Panc1 (cell line): ENCODE measurements at regions not wholly inside any gene's neighbourhood (a gene's known extent, or its start where the extent isn't known, plus 50 kb on each side); places are given as distances from the start of the nearest gene placed in this dataset.

Experiments used
- ATAC-seq: fragments of 200-7000 bp; cut with Tn5 transposase; 2 replicates; pipeline ENCODE4 v1.9.1; 2020; ENCODE audit warnings: mild to moderate bottlenecking, moderate library complexity
- BruUV-seq: library from RNA; stranded (reverse); fragments of 400-500 nt; replicated peaks from 2 replicates; lab custom pipeline; 2021; lab: Mats Ljungman, UMichigan
- CTCF ChIA-PET: fragments of 300-600 bp; sonication (Branson Sonifier 250); formaldehyde crosslinking; loops from one replicate; lab custom pipeline; 2022; ENCODE audit warnings: antibody characterized with exemption; lab: Charles Lee
- POLR2A ChIA-PET: fragments of 300-600 bp; sonication (Branson Sonifier 250); formaldehyde crosslinking; loops from one replicate; lab custom pipeline; 2022; ENCODE audit warnings: antibody characterized with exemption; lab: Charles Lee
- DNase-seq: peaks from one replicate; pipeline ENCODE4 v3.0.0-alpha.2; 2010; ENCODE audit warnings: low read depth, low spot score
- H3K27ac ChIP-seq: 2 replicates; pipeline ENCODE4 v1.5.1; 2011; ENCODE audit warnings: mild to moderate bottlenecking, low read length, inconsistent platforms
- H3K27me3 ChIP-seq: fragments of 200-500 bp; sonication (Bioruptor generic); 2 replicates; pipeline ENCODE4 v1.6.0; 2014; ENCODE audit warnings: low read length, inconsistent platforms; ENCODE audit not compliant: control insufficient read depth, insufficient read depth
- H3K36me3 ChIP-seq: fragments of 200-500 bp; sonication (Bioruptor generic); 2 replicates; pipeline ENCODE4 v1.5.1; 2014; ENCODE audit warnings: inconsistent platforms, mild to moderate bottlenecking, low read length, moderate library complexity; ENCODE audit not compliant: control insufficient read depth, insufficient read depth
- H3K4me1 ChIP-seq: 2 replicates; pipeline ENCODE4 v1.5.1; 2011; ENCODE audit warnings: inconsistent platforms, mild to moderate bottlenecking, low read length, moderate library complexity; ENCODE audit not compliant: control insufficient read depth, insufficient read depth
- H3K4me3 ChIP-seq, 2 experiments: 2 replicates each; pipeline ENCODE4 v1.5.1; 2011 to 2012; ENCODE audit warnings: low read depth in 2 of 2, low read length in 2 of 2, mild to moderate bottlenecking in 2 of 2, inconsistent platforms in 1 of 2, moderate library complexity in 1 of 2
- H3K9me3 ChIP-seq: fragments of 200-500 bp; sonication (Bioruptor generic); 2 replicates; pipeline ENCODE4 v1.5.1; 2014; ENCODE audit warnings: low read depth, mild to moderate bottlenecking, inconsistent platforms, low read length, moderate library complexity; ENCODE audit not compliant: control insufficient read depth, insufficient read depth
- CTCF ChIP-seq: fragments of 450-650 bp; IDR thresholded peaks from 2 replicates; pipeline ENCODE4 v1.5.1; 2017; ENCODE audit warnings: mild to moderate bottlenecking
- POLR2AphosphoS5 ChIP-seq: IDR thresholded peaks from 2 replicates; pipeline ENCODE4 v1.6.1; 2012; ENCODE audit warnings: mild to moderate bottlenecking, low read depth, low read length, moderate library complexity
- REST ChIP-seq, 2 experiments: IDR thresholded peaks; 2 replicates each; pipeline ENCODE4 v1.6.1; 2011 to 2012; ENCODE audit warnings: low read depth in 2 of 2, control low read depth in 1 of 2, low read length in 1 of 2, mild to moderate bottlenecking in 1 of 2, moderate library complexity in 1 of 2; ENCODE audit not compliant: insufficient read depth in 1 of 2
- SIN3A ChIP-seq: IDR thresholded peaks from 2 replicates; pipeline ENCODE4 v1.6.1; 2012; ENCODE audit warnings: low read depth, mild to moderate bottlenecking, low read length, moderate library complexity, borderline replicate concordance; ENCODE audit not compliant: insufficient read depth
- TCF7L2 ChIP-seq: IDR thresholded peaks from 2 replicates; pipeline ENCODE4 v1.6.1; 2011; ENCODE audit warnings: mild to moderate bottlenecking, low read depth, low read length, inconsistent platforms
- in situ Hi-C: cut with HindIII; loops from 2 replicates; pipeline ENCODE4 v1.10.0; 2016; ENCODE audit warnings: low sequenced_read_pairs, low pct_unique_long_range_greater_than_20kb
- intact Hi-C: fragments of 100-400 bp; cut with micrococcal nuclease; formaldehyde crosslinking; loops from one replicate; pipeline ENCODE4 v1.10.0; 2022; ENCODE audit not compliant: unreplicated experiment

GRCh38 chr4:74670583-74670982 is 123.7 kb downstream of the BTC start:
- ATAC-seq (no peak; the same call in 1 of the 2 replicates), DNase-seq (no peak)
- ChIA-PET POLR2A (no interaction called here), CTCF (no interaction called here)
- Histone ChIP-seq H3K27me3 (no peaks in the 10 kb centered on the region), H3K4me3 (no peak overlapping the region), H3K36me3 (no peaks in the 10 kb centered on the region), H3K9me3 (no peaks in the 10 kb centered on the region), H3K27ac (no peak overlapping the region), H3K4me1 (no peaks in the 10 kb centered on the region)
- in situ Hi-C loops, result no loop called here
- intact Hi-C loops, result loop anchor here (2.0 to 10.0 kb wide), 4 partner anchors 136 to 446 kb away; no protein-coding TSS in a partner anchor
- TF ChIP-seq CTCF (no peak), TCF7L2 (no peak), REST (IDR thresholded peaks at IDR 0.05; ENCODE audit: insufficient read depth in 1 of 2, low read depth in 2 of 2, low read length in 1 of 2) (no peak), POLR2AphosphoS5 (no peak), SIN3A (no peak)
- BruUV-seq, result no TSS peak

- ATAC-seq (peak; percentile 80), DNase-seq (no peak)
- BruUV-seq, result no TSS peak
- Histone ChIP-seq H3K36me3 (no peaks in the 10 kb centered on the region), H3K9me3 (no peaks in the 10 kb centered on the region), H3K4me3 (no peak overlapping the region), H3K27me3 (no peaks in the 10 kb centered on the region), H3K4me1 (no peaks in the 10 kb centered on the region), H3K27ac (no peak overlapping the region)
- intact Hi-C loops, result loop anchor here (2.0 to 10.0 kb wide), 4 partner anchors 136 to 446 kb away; no protein-coding TSS in a partner anchor
- in situ Hi-C loops, result no loop called here
- ChIA-PET POLR2A (no interaction called here), CTCF (interaction anchor here (0.6 kb wide), 2 partner anchors 126 to 351 kb away, joined by 3 read pairs; no protein-coding TSS in a partner anchor)
- TF ChIP-seq REST (IDR thresholded peaks at IDR 0.05; ENCODE audit: insufficient read depth in 1 of 2, low read depth in 2 of 2, low read length in 1 of 2) (no peak), CTCF (peak; percentile 62; the same call in 1 of the 2 replicates)
Measured at GRCh38 chr4:74671080-74671698, 123.1 kb downstream of the BTC start.
